Testis (tissue), 2 donors: ENCODE measurements at regions not wholly inside any gene's neighbourhood (a gene's known extent, or its start where the extent isn't known, plus 50 kb on each side); places are given as distances from the start of the nearest gene placed in this dataset.

Source experiments
- POLR2A ChIP-seq: fragments of 450-650 bp; IDR thresholded peaks from one replicate; pipeline ENCODE4 v1.6.1; 2017; ENCODE audit warnings: antibody characterized with exemption, mild to moderate bottlenecking, moderate library complexity
- TF ChIP-seq, protein P1 (sequence below), 3 experiments: fragments of 450-650 bp in 2 of 3; fragments of 200-600 bp in 1 of 3; sonication (generic) in 1 of 3; IDR thresholded peaks; one replicate each; pipeline ENCODE4 v1.5.1; 2016 to 2019; ENCODE audit warnings: antibody characterized with exemption in 3 of 3, mild to moderate bottlenecking in 2 of 3, moderate library complexity in 1 of 3

- TF ChIP-seq, protein P1, sequence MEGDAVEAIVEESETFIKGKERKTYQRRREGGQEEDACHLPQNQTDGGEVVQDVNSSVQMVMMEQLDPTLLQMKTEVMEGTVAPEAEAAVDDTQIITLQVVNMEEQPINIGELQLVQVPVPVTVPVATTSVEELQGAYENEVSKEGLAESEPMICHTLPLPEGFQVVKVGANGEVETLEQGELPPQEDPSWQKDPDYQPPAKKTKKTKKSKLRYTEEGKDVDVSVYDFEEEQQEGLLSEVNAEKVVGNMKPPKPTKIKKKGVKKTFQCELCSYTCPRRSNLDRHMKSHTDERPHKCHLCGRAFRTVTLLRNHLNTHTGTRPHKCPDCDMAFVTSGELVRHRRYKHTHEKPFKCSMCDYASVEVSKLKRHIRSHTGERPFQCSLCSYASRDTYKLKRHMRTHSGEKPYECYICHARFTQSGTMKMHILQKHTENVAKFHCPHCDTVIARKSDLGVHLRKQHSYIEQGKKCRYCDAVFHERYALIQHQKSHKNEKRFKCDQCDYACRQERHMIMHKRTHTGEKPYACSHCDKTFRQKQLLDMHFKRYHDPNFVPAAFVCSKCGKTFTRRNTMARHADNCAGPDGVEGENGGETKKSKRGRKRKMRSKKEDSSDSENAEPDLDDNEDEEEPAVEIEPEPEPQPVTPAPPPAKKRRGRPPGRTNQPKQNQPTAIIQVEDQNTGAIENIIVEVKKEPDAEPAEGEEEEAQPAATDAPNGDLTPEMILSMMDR (IDR thresholded peaks at IDR 0.05) = no peak
- TF ChIP-seq POLR2A = no peak
Measured at GRCh38 chr21:15222707-15223106, 157.9 kb upstream of the NRIP1 start.
